Activated naive CD4-positive, alpha-beta T cell treated with anti-CD3 and anti-CD28 coated beads, Interleukin-2, amount 50 U/mL, for 16 hours (primary cell): ENCODE measurements at regions not wholly inside any gene's neighbourhood (a gene's known extent, or its start where the extent isn't known, plus 50 kb on each side); places are given as distances from the start of the nearest gene placed in this dataset.

Experiments used
- DNase-seq: peaks from one replicate; pipeline ENCODE4 v3.0.0-alpha.2; 2020

GRCh38 chr20:60883496-60883895 lies 368.6 kb upstream of the CDH4 start:
- no peak for DNase-seq

GRCh38 chr20:60884277-60884676 lies 367.8 kb upstream of the CDH4 start:
- no peak for DNase-seq

- no peak for DNase-seq
Measured at GRCh38 chr20:60888771-60889170, 363.3 kb upstream of the CDH4 start.

GRCh38 chr20:60892095-60892813 lies 359.8 kb upstream of the CDH4 start:
- no peak for DNase-seq

- no peak for DNase-seq
Measured at GRCh38 chr20:60894091-60894490, 358.0 kb upstream of the CDH4 start.

GRCh38 chr20:60895363-60896079 lies 356.5 kb upstream of the CDH4 start:
- no peak for DNase-seq

GRCh38 chr20:60897976-60898375 lies 354.1 kb upstream of the CDH4 start:
- DNase-seq = no peak

GRCh38 chr20:60899320-60899719 lies 352.7 kb upstream of the CDH4 start:
- no peak for DNase-seq

- no peak for DNase-seq
Measured at GRCh38 chr20:60900618-60901017, 351.4 kb upstream of the CDH4 start.

- DNase-seq = no peak
Measured at GRCh38 chr20:60901831-60902230, 350.2 kb upstream of the CDH4 start.

- no peak for DNase-seq
Measured at GRCh38 chr20:60903325-60903971, 348.6 kb upstream of the CDH4 start.

GRCh38 chr20:60904730-60905129 lies 347.3 kb upstream of the CDH4 start:
- no peak for DNase-seq

- no peak for DNase-seq
Measured at GRCh38 chr20:60905919-60906318, 346.1 kb upstream of the CDH4 start.

GRCh38 chr20:60906555-60906954 lies 345.5 kb upstream of the CDH4 start:
- DNase-seq = no peak

GRCh38 chr20:60913298-60913697 lies 338.8 kb upstream of the CDH4 start:
- no peak for DNase-seq

GRCh38 chr20:60921022-60921622 lies 330.9 kb upstream of the CDH4 start:
- no peak for DNase-seq

- DNase-seq = no peak
Measured at GRCh38 chr20:60926831-60927230, 325.2 kb upstream of the CDH4 start.

GRCh38 chr20:60928341-60928740 lies 323.7 kb upstream of the CDH4 start:
- DNase-seq = no peak

GRCh38 chr20:60930023-60930790 lies 321.9 kb upstream of the CDH4 start:
- DNase-seq = no peak

- DNase-seq = no peak
Measured at GRCh38 chr20:60931696-60932095, 320.4 kb upstream of the CDH4 start.

GRCh38 chr20:60934724-60935123 lies 317.3 kb upstream of the CDH4 start:
- no peak for DNase-seq

GRCh38 chr20:60935971-60936370 lies 316.1 kb upstream of the CDH4 start:
- DNase-seq = no peak

GRCh38 chr20:60937585-60937984 lies 314.5 kb upstream of the CDH4 start:
- DNase-seq = no peak
